ENCODE measurements at regions not wholly inside any gene's neighbourhood (a gene's known extent, or its start where the extent isn't known, plus 50 kb on each side); places are given as distances from the start of the nearest gene placed in this dataset.

- no peak for TF ChIP-seq POLR2A (IDR thresholded peaks at IDR 0.05)
- TF ChIP-seq CTCF (IDR thresholded peaks at IDR 0.05), result no peak
Observed at GRCh38 chr12:94839347-94839746, 164.2 kb downstream of the NDUFA12 start.
